ENCODE measurements at regions not wholly inside any gene's neighbourhood (a gene's known extent, or its start where the extent isn't known, plus 50 kb on each side); places are given as distances from the start of the nearest gene placed in this dataset.

DNA sequence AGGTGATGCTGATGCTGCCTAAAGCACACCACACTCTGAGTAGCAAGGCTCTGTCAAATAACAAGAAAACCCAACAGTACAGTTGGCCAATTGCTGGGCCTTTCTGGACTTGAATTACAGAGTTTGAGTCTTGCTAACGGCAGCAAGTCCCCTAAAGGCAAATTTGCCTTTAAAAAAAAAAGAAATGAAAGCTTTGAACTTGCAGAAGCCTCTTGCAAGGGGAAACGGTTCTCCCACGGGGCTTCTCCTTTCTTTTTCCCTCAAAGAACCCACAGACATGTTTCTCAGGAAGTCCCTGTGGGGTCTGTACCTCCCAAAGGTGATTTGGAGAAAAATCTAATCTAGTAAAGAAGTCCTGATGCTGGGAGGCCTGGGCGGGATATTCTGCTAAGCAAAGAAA, 191.3 kb upstream of the MYL2 start:
- no peak for DNase-seq (ENCODE audit: low spot score)
- TF ChIP-seq ESRRA (CRISPR knock-in tag; IDR thresholded peaks at IDR 0.05; ENCODE audit: borderline replicate concordance) (no peak), RORB (CRISPR knock-in tag; IDR thresholded peaks at IDR 0.05) (no peak), TP53 (CRISPR knock-in tag; IDR thresholded peaks at IDR 0.05) (no peak), MYBL2 (CRISPR knock-in tag; IDR thresholded peaks at IDR 0.05) (no peak), GABPB1 (CRISPR knock-in tag; IDR thresholded peaks at IDR 0.05) (no peak), FOXP1 (CRISPR knock-in tag; IDR thresholded peaks at IDR 0.05; ENCODE audit: borderline replicate concordance) (no peak), NFE2L1 (CRISPR knock-in tag; IDR thresholded peaks at IDR 0.05) (no peak), ZNF396 (CRISPR knock-in tag; IDR thresholded peaks at IDR 0.05; ENCODE audit: borderline replicate concordance) (no peak), SP1 (CRISPR knock-in tag; conservative IDR thresholded peaks at IDR 0.05) (no peak)
- TF ChIP-seq, protein P1, sequence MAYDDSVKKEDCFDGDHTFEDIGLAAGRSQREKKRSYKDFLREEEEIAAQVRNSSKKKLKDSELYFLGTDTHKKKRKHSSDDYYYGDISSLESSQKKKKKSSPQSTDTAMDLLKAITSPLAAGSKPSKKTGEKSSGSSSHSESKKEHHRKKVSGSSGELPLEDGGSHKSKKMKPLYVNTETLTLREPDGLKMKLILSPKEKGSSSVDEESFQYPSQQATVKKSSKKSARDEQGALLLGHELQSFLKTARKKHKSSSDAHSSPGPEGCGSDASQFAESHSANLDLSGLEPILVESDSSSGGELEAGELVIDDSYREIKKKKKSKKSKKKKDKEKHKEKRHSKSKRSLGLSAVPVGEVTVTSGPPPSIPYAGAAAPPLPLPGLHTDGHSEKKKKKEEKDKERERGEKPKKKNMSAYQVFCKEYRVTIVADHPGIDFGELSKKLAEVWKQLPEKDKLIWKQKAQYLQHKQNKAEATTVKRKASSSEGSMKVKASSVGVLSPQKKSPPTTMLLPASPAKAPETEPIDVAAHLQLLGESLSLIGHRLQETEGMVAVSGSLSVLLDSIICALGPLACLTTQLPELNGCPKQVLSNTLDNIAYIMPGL (CRISPR knock-in tag; IDR thresholded peaks at IDR 0.05): no peak
- TF ChIP-seq, protein P2, sequence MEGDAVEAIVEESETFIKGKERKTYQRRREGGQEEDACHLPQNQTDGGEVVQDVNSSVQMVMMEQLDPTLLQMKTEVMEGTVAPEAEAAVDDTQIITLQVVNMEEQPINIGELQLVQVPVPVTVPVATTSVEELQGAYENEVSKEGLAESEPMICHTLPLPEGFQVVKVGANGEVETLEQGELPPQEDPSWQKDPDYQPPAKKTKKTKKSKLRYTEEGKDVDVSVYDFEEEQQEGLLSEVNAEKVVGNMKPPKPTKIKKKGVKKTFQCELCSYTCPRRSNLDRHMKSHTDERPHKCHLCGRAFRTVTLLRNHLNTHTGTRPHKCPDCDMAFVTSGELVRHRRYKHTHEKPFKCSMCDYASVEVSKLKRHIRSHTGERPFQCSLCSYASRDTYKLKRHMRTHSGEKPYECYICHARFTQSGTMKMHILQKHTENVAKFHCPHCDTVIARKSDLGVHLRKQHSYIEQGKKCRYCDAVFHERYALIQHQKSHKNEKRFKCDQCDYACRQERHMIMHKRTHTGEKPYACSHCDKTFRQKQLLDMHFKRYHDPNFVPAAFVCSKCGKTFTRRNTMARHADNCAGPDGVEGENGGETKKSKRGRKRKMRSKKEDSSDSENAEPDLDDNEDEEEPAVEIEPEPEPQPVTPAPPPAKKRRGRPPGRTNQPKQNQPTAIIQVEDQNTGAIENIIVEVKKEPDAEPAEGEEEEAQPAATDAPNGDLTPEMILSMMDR (IDR thresholded peaks at IDR 0.05): no peak
- TF ChIP-seq, protein P3, sequence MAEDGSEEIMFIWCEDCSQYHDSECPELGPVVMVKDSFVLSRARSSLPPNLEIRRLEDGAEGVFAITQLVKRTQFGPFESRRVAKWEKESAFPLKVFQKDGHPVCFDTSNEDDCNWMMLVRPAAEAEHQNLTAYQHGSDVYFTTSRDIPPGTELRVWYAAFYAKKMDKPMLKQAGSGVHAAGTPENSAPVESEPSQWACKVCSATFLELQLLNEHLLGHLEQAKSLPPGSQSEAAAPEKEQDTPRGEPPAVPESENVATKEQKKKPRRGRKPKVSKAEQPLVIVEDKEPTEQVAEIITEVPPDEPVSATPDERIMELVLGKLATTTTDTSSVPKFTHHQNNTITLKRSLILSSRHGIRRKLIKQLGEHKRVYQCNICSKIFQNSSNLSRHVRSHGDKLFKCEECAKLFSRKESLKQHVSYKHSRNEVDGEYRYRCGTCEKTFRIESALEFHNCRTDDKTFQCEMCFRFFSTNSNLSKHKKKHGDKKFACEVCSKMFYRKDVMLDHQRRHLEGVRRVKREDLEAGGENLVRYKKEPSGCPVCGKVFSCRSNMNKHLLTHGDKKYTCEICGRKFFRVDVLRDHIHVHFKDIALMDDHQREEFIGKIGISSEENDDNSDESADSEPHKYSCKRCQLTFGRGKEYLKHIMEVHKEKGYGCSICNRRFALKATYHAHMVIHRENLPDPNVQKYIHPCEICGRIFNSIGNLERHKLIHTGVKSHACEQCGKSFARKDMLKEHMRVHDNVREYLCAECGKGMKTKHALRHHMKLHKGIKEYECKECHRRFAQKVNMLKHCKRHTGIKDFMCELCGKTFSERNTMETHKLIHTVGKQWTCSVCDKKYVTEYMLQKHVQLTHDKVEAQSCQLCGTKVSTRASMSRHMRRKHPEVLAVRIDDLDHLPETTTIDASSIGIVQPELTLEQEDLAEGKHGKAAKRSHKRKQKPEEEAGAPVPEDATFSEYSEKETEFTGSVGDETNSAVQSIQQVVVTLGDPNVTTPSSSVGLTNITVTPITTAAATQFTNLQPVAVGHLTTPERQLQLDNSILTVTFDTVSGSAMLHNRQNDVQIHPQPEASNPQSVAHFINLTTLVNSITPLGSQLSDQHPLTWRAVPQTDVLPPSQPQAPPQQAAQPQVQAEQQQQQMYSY (CRISPR knock-in tag; IDR thresholded peaks at IDR 0.05): no peak
- TF ChIP-seq, protein P4, sequence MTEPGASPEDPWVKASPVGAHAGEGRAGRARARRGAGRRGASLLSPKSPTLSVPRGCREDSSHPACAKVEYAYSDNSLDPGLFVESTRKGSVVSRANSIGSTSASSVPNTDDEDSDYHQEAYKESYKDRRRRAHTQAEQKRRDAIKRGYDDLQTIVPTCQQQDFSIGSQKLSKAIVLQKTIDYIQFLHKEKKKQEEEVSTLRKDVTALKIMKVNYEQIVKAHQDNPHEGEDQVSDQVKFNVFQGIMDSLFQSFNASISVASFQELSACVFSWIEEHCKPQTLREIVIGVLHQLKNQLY (CRISPR knock-in tag; IDR thresholded peaks at IDR 0.05): no peak
- Mint-ChIP-seq H3K4me1 (peaks cover 6% of the 10 kb centered on the region), H3K36me3 (no peaks in the 10 kb centered on the region; the same call in 1 of the 2 replicates), H3K27ac (no peak overlapping the region), H3K27me3 (ENCODE audit: low read depth) (no peaks in the 10 kb centered on the region; the same call in 1 of the 2 replicates), H3K4me3 (no peak overlapping the region), H3K9me3 (peaks cover 12% of the 10 kb centered on the region)
- no peak for ATAC-seq
- POLR2A ChIA-PET: no interaction called here
- CTCF ChIA-PET: no interaction called here

DNA sequence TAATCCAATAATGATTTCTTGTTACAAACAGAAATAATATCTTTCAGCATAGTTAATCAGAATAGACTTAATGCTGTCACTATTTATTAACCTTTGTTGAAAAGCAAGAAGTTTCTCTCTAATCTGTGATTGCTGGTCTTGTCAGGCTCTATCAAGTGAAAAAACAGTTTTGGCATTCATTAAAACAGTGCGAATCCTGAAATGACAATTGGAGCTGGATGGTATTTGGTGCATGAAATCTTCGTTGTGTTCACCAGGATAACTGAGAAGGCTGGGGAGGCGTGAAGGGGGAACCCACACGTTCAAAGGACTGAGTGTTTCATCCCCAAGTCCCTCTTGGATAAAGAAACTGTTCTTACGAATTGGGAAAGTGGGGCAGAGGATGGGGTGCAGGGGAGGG, 190.2 kb upstream of the MYL2 start:
- POLR2A ChIA-PET: no interaction called here
- no peak overlapping the region for H3K4me3 Mint-ChIP-seq
- no peaks in the 10 kb centered on the region; the same call in 1 of the 2 replicates for H3K36me3 Mint-ChIP-seq
- no peak overlapping the region for H3K27ac Mint-ChIP-seq
- peaks cover 7% of the 10 kb centered on the region for H3K9me3 Mint-ChIP-seq
- CTCF ChIA-PET: no interaction called here
- no peak for DNase-seq (ENCODE audit: low spot score)
- H3K27me3 Mint-ChIP-seq (ENCODE audit: low read depth): no peaks in the 10 kb centered on the region; the same call in 1 of the 2 replicates
- peaks cover 6% of the 10 kb centered on the region for H3K4me1 Mint-ChIP-seq
- no peak for ATAC-seq
- TF ChIP-seq ZNF396 (CRISPR knock-in tag; IDR thresholded peaks at IDR 0.05; ENCODE audit: borderline replicate concordance) (no peak), TEAD1 (CRISPR knock-in tag; IDR thresholded peaks at IDR 0.05) (no peak), TP53 (CRISPR knock-in tag; IDR thresholded peaks at IDR 0.05) (no peak), SP1 (CRISPR knock-in tag; conservative IDR thresholded peaks at IDR 0.05) (no peak), EMX1 (CRISPR knock-in tag; IDR thresholded peaks at IDR 0.05) (no peak), ZNF317 (CRISPR knock-in tag; IDR thresholded peaks at IDR 0.05; ENCODE audit: borderline replicate concordance, low read depth) (no peak), NR3C1 (CRISPR knock-in tag; conservative IDR thresholded peaks at IDR 0.05; ENCODE audit: low read depth) (no peak), ZNF671 (CRISPR knock-in tag; IDR thresholded peaks at IDR 0.05) (no peak)
- TF ChIP-seq, protein P5, sequence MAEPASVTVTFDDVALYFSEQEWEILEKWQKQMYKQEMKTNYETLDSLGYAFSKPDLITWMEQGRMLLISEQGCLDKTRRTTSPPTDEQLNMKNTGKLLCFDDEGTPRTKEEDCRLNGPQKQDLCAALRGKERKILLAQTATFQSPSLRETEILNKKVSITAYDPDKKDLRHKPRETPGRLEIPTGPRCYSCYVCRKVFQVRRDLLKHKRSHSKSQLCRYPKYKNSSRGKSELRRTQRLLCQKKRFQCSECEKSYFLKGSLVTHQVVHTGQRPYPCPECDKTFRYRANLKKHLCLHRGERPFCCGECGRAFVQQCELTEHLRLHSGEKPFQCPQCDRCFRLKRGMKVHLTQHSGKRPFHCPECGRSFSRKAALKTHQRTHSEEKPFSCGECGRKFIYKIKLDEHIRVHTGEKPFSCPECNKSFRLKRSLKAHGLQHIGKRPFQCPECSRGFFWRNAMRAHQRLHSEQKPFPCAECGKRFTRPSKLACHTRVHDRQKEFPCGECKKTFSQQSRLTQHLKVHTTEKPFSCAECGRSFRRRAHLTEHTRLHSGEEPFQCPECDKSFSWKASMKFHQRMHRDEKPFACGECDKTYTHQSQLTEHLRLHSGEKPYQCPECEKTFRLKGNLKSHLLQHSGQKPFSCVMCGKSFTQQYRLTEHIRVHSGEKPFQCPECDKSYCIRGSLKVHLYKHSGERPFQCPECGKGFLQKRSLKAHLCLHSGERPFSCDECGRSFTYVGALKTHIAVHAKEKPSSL (CRISPR knock-in tag; conservative IDR thresholded peaks at IDR 0.05): no peak
- TF ChIP-seq, protein P1 (CRISPR knock-in tag; IDR thresholded peaks at IDR 0.05): no peak
- TF ChIP-seq, protein P6, sequence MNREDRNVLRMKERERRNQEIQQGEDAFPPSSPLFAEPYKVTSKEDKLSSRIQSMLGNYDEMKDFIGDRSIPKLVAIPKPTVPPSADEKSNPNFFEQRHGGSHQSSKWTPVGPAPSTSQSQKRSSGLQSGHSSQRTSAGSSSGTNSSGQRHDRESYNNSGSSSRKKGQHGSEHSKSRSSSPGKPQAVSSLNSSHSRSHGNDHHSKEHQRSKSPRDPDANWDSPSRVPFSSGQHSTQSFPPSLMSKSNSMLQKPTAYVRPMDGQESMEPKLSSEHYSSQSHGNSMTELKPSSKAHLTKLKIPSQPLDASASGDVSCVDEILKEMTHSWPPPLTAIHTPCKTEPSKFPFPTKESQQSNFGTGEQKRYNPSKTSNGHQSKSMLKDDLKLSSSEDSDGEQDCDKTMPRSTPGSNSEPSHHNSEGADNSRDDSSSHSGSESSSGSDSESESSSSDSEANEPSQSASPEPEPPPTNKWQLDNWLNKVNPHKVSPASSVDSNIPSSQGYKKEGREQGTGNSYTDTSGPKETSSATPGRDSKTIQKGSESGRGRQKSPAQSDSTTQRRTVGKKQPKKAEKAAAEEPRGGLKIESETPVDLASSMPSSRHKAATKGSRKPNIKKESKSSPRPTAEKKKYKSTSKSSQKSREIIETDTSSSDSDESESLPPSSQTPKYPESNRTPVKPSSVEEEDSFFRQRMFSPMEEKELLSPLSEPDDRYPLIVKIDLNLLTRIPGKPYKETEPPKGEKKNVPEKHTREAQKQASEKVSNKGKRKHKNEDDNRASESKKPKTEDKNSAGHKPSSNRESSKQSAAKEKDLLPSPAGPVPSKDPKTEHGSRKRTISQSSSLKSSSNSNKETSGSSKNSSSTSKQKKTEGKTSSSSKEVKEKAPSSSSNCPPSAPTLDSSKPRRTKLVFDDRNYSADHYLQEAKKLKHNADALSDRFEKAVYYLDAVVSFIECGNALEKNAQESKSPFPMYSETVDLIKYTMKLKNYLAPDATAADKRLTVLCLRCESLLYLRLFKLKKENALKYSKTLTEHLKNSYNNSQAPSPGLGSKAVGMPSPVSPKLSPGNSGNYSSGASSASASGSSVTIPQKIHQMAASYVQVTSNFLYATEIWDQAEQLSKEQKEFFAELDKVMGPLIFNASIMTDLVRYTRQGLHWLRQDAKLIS (CRISPR knock-in tag; IDR thresholded peaks at IDR 0.05; ENCODE audit: borderline replicate concordance): no peak
